OCI-M1 (cell line): ENCODE measurements at regions not wholly inside any gene's neighbourhood (a gene's known extent, or its start where the extent isn't known, plus 50 kb on each side); places are given as distances from the start of the nearest gene placed in this dataset.
A peak's percentile ranks its signal among the peaks of the same experiment; 100 is the strongest.
"Not testable (repeated sequence)": the region's sequence is repeated elsewhere in the genome, so short reads cannot be mapped to it uniquely, and the experiment has no call there.

ENCODE experiments used
- DNase-seq: peaks from one replicate; lab custom pipeline; 2025; lab: John Stamatoyannopoulos, UW

DNA sequence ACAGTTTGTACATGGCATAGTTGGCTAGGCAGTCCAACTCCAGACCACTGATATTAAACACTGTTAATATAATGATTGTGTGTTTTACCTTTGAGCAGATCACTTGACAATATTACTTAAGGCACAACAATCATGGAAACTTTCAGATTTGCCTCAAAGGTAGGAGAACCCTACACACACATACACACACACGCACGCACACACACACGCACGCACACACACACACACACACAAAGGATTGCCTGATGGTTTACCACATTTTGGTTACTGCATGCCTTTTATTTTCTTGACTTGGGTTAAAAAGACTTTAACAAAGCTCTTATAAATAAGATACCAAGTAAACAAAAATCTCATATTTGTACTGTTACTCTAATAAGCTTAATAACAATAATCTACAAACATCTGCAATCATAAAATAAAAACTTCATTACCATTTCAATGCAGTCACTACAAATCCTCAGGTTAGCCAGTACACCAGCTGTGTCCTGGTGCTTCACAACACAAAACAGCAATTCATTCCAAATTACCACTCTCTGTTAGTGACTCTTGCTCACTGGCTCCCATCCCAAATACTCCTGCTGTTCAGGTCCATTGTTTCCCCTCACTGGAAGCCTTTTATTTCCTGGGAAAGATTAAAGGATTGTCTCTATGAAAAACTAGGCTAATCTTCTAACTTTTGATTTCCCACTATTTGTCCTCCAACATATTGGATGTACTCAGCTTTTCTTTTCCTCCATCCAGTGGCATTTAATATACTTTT is 175.2 kb upstream of the ATP2B1 start:
- no peak for DNase-seq

DNA sequence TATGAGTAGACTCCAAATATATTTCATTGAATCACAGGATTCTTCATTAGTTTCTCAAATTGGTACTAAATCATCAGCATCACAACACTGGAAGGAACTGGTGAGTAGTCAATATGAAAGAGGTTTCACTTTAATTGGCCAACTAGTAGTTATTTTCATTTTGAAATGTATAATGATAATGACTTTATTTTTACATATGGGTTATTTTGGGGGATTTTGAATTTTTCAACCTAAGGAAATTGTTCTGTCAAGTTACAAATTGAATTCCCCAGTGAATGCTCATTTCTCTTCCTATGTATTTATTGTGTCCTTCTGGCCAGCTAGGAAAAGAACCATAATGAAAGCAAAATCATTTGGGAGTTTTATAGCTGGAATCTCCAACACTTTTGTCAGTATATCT is 174.2 kb upstream of the ATP2B1 start:
- DNase-seq: no peak

DNA sequence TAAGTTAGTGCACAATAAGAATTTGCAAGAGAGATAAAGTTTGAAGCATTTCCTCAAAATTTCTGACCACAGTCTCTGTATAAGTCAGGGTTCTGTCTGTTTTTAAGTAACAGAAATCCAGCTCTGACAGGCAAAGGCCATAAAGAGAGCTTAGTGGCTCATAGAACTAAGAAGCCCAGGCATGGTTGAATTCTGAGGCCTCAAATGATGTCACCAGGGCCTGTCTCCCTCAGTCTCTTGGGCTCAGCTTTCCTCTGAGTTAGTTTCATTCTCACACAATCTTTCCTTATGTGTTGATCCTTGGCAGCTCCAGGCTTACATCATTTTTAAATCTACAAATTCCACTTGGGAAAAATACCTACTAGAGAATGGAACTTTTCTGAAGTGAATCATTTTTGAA is 173.4 kb upstream of the ATP2B1 start:
- peak; percentile 72 for DNase-seq

DNA sequence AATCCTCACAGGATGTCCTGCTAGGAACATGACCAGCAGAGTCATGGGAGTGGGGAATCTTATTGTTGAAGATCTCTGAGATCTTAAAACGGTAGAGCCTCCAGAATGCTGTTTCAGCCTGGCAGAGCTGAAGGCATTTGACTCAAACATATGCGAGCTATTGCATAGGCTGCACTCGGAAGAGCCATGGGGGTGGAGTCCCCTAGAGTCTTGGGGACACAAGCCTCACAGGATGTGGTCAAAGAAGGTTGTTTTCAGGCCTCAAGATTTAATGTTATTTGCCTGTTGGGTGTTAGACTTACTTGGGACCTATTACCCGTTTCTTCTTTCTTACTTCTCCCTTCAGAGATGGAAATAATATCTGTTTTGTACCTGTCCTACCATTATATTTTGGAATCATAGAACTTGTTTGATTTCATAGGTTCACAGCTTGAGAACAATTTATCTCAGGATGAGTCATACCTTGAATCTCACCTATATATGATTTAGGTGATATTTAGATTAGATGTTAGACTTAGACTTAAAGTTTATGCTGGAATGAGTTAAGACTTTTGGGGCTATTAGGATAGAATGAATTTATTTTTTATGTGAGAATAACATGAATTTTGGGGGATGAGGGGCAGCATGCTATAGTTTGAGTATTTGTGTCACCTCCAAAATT is 172.2 kb upstream of the ATP2B1 start:
- no peak for DNase-seq

DNA sequence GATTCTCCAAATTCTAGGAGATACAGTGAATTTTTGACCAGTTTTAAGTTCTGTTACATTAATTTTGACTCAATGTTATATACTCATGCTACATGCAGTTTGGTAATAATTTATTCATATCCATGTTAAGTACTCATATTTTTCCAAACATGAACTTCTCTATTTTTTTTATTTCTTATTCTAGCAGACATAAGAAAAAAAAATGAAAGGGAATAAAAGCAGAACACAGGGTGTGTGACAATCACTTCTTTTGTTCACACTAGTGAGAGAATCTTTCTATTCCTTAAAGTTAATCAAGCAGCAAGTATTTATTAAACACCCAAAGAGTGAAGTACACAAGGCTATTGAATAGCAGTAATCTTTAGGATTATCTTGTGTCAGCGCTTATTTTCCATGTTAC is 171.1 kb upstream of the ATP2B1 start:
- DNase-seq: no peak

DNA sequence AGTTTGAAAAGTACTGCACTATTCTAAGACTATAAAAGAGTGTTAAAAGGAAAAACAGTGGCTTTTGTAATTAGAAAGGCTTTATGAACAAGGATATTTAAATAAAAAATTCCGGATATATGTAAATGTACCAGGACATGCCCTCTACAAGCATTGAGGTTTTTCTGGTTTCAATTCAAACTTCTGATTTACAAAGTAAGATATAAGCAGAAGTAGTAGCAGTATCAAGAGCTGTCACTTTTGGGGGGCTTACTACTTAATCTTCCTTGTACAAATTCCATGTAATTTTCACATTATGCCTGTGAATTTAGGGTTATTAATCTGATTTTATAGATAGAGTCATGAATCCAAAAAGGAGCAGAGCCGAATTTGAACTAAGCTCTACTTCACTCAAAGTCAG is 170.3 kb upstream of the ATP2B1 start:
- DNase-seq: no peak

DNA sequence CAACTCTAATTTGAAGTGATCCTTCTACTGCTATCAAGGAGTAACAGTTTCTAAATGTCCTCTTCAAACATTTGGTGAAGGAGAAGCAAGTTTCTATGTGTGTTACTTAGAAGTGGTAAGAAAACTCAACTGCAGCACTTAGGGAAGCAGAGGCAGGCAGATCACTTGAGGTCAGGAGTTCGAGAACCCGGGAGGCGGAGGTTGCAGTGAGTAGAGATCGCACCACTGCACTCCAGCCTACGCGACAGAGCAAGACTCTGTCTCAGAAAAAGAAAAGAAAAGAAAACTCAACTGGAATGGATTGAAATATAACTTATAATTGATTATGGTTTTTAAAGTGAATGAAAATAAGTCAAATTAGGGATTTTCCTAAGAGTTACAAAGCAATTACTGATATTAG is 169.7 kb upstream of the ATP2B1 start:
- DNase-seq: no peak

DNA sequence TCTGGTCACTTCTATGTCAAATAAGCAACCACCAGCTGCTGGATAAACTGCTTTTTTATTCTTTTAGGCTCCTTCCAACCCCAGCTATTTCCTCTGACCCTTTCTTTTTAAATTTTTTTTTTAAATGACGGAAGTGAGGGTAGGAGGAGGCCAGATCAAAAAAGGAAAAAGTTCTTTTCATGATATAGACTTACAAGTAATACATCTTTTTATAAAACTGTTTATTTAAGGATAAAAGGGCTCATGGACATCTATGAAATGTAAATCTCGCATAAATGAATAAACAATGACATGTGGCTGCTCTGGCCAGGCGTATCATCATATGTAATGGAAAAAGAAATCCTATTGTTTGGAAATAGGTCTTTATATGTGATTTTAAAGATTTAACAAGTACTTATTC is 169.0 kb upstream of the ATP2B1 start:
- no peak for DNase-seq

DNA sequence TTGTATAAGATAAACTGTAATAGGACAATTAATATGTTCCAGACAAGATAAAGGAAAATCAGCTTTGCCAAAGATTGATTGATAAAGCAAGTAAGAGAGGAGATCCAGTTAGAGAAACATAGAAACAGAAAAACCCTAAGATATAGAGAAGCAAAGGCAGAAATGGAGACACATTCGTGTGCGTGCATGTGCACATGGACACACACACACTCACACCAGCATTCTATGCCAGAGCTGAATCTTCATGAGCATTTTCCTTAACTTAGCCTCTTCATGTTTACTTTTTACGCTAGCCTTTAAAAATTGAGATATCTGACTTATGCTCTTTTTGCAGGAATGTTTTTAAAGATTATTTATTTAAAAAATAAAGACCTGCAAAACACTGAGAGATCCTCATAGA is 168.5 kb upstream of the ATP2B1 start:
- no peak for DNase-seq

DNA sequence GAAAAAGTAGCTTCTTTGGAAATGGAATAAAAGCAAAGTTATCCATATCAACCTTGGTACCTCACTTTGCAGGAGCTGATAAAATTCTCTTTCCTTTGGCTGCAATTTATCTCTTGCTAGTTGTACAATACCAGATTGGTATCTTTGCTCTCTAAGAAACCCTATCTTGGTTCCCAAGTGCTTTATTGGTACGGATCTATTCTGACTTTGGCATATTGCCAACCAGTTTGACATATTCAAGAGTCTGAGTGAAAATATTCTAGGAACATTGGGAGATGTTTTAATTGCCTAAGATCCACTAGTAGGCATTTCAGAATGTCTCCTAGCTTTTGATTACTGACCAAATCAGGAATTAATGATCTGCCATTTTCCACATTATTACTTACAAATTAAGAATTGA is 167.2 kb upstream of the ATP2B1 start:
- DNase-seq: peak; percentile 10

DNA sequence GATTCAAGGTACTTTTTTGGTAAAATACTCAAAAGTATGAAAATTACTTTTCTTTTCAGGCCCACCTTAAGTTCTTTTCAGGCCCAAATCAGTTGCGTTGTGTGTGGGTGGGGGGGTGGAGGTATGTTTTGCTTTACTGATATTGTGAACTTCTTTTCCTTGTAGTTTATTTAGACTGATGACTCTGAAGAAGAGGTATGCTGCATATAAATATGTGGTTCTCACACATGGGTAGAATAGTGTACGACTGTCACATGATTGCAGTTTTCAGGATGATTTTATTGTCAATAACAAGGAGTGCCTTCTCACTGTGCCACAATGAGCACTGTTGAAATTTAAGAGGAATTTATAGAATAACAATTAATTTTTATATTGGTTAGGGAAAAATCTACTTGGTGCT is 166.6 kb upstream of the ATP2B1 start:
- no peak for DNase-seq

DNA sequence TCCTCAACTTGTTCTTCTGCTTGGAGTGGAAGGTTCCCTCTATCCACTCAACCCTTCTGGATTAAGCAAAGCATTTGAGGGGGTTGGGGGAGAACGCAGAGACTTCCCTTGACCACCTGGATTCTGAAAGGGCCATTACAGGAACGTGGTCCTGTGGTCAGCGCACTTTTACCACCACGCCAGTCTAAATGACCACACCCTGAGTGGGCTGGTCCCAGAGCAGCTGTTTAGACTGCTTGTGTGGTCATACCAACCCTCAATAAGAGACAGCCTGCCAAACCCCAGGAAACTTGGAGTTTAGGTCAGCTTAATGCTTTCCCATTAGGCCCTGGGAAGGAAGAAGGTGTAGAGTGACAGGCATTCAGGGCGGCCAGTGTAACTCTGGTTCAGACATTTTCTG is 165.5 kb upstream of the ATP2B1 start:
- DNase-seq: no peak

DNA sequence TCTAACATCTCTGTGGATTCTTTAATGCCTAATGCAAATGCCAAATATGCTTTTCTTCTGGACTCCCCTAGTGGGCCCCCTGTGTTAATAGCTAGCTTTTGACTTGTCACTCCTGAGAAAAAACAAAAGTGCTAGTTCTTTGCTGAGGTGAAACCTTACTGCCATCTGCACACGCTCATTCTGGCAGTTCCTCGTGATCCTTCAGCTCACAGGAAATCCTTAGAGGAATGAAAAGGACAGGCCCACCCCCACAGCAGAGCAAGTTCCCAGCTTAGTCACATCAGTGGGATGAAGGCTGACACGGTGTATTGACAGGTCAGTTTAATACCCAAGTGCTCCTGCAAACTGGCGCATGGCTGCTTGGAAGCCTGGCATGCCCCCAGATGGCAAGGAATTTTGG is 165.1 kb upstream of the ATP2B1 start:
- DNase-seq: no peak

DNA sequence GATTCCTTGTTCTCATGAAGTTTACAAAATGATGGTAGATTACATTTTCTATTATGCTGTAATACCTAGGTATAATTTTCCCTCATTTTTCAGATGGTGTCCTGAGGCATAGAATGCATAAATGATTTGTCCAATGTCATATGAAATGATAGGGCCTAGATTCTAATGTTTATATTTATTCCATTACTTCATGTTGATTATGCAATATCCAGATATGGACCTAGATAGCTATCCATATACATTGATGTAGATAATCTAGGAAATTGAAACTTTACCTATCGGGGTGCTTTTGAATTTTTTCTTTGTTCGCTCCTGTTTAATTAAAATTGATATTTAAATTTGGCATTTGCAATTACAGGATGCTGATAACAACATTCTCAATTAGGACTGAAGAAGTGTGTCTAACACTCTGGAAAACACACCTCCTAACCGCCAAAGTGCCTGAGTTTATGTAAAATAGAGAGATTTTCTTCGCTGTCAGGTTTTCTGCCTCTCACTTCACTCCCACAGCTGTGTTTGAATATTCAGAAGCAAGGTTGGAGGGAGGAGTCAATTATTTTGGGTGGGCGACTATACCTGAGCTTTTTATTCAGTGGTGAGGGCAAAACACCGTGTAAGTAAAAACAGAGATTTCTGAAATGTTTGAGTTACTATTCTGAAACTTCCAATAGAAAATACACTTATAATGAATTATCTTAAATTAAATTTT is 164.4 kb upstream of the ATP2B1 start:
- DNase-seq: no peak

DNA sequence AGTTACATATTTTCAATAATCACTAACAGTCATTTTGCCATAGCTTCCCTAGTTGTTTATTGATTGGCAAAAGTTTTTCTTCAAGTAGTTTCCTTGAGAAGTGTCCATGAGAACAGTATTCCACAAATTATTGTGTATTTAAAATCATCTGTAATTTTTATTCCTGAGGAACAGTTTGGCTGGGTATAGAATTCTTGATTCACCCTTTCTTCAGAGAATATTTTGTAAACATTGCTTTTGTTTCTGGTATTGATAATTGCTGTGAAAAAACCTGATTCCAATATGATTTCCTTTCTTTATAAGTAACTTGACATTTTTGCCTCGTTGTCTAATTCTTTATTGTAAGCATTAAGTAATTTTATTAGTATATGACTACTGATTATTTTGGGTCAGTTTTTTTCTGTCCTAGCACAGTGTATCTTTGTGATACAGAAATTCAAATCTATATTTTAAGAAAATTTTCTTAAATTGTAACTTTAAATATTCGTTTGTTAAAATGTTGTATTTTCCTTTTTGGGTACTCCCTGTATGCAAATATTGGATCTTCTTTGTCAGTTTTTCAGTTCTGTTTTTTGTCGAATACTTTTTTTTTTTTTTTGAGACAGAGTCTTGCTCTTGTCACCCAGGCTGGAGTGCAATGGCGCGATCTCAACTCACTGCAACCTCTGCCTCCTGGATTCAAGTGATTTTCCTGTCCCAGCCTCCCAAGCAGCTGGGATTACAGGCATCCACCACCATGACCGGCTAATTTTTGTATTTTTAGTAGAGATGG is 162.0 kb upstream of the ATP2B1 start:
- no peak for DNase-seq

DNA sequence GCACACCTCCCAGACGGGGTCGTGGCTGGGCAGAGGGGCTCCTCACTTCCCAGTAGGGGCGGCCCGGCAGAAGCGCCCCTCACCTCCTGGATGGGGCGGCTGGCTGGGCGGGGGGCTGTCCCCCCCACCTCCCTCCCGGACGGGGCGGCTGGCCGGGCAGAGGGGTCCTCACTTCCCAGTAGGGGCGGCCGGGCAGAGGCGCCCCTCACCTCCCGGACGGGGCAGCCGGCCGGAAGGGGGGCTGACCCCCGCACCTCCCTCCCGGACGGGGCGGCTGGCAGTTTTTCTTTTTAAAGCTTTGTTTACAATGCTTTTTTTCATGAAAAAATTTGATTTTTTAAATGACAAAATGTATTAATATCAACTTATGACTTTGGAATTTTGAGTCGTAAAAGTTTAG is 159.0 kb upstream of the ATP2B1 start:
- not testable (repeated sequence) for DNase-seq

DNA sequence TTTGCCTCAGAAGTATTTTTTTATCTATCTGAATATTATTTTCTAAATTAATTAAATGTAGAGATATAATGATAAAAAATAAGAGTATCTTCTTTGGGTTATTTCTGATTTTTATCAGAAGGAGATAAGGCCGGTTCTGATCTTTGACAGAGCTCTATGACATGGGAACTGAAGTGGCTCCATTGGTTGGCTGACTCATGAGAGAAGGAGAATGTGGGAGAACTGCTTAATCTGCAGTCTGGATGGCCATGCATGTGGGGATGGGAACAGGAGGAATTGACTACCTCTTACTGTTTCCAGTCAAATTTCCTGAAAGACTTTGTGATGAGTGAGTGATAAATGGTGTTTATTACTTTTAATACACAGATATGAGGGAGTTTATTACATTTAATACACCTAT is 155.8 kb upstream of the ATP2B1 start:
- no peak for DNase-seq

DNA sequence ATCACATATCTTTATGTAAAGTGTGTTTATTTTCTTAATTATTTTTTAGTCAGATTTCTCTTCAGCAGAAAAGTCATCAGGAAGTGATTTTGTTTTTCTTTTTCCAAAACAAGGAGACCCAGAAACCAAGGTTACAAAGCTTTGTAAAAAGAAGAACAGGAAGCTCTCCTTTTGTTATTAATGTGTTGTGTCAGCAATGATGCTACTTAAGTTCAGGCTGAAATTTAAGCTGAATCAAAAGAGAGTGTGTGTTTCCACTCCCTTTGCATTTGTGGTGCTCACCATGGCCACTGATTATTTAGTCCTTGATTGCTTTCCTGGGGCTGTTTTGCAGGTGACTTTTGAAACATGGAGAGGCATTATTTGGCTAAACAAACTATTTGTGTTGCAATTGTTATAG is 155.3 kb upstream of the ATP2B1 start:
- no peak for DNase-seq

DNA sequence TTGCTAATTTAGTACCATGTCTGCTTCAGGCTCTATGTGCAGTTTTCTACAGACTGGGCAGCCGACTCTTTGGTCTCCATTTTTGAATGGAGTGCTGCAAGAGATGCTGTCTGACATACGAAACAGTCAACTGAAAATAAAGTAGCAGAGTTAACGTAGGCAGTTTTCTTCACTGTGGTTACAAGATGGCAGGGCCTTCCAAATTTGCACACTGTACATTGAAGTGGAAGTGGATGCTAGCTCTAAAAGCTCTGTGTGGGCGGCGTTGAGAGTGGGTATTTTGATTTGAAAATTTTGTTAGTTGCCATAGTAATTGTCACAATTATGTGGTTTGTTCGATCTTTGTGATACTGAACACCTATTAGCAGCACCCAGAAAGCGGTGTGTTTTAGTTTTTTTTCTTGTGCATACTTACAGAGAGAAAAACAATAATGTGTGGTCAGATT is 154.9 kb upstream of the ATP2B1 start:
- DNase-seq: no peak

DNA sequence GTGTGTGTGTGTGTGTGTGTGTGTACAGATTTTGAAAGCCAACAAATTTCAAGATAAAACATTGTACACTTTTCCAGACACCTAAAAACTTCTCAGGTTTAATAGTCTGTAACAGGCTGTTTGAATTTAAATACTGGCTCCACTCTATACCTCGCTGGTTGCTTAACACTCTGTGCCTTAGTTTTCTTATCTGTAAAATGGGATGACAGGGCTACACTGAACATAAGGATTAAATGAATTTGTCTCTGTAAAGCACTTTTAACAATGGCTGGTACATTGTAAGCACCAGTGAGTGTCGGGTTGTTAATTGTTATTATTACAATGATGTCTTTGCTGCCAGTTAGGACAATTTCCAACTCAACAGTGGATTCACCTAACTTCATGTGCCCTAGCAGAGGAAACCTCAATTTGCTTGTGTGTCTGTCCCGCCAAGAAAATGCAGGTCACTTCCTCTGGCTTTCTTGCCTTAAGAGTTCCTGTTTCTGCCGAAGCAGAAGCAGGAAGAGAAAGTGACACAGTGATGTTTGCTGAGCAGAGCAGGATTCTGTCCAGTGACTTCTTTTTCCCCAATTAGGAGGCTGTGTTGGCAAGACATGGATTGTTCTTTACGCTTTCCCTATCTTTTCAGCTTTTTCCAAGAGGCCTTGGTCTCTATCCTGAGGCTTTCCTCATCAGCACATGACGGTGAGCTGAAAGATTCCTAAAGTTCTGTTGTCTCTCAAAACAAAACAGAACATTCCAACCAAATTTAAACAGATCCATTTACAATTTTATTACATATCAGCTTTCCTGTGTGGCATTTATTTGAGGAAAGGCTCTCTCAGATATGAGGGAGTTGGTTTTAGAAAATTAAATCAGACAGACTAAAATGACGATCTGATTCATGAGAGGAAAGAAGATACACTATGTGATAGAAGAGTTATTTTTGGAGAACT is 154.1 kb upstream of the ATP2B1 start:
- peak; percentile 76 for DNase-seq

DNA sequence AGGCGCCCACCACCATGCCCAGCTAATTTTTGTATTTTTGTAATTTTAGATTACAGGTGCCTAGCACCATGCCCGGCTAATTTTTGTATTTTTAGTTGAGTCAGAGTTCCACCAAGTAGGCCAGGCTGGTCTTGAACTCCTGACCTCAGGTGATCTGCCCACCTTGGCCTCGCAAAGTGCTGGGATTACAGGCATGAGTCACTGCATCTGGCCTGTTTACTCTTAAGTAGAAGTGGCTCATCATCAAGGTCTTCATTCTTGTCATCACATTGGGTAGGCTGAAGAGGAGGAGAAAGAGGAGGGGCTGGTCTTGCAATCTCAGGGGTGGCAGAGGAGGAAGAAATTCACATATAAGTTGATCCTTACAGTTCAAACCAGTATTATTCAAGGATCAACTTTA is 152.4 kb upstream of the ATP2B1 start:
- no peak for DNase-seq
